GM19240 (cell line): ENCODE measurements at regions not wholly inside any gene's neighbourhood (a gene's known extent, or its start where the extent isn't known, plus 50 kb on each side); places are given as distances from the start of the nearest gene placed in this dataset.
"Not testable (repeated sequence)": the region's sequence is repeated elsewhere in the genome, so short reads cannot be mapped to it uniquely, and the experiment has no call there.

Experiments
- DNase-seq: peaks from one replicate; pipeline ENCODE4 v3.0.0; 2011; ENCODE audit warnings: low spot score; ENCODE audit not compliant: insufficient read length

GRCh38 chr7:97234494-97234893 lies 117.0 kb downstream of the SDHAF3 start:
- not testable (repeated sequence) for DNase-seq

GRCh38 chr7:97246317-97246716 lies 128.8 kb downstream of the SDHAF3 start:
- DNase-seq = no peak

- DNase-seq = not testable (repeated sequence)
Observed at GRCh38 chr7:97258187-97258586, 140.7 kb downstream of the SDHAF3 start.

- DNase-seq = no peak
Observed at GRCh38 chr7:97269741-97270140, 152.2 kb downstream of the SDHAF3 start.

GRCh38 chr7:97270280-97270679 lies 152.8 kb downstream of the SDHAF3 start:
- DNase-seq = no peak

- DNase-seq = no peak
Observed at GRCh38 chr7:97271619-97272018, 154.1 kb downstream of the SDHAF3 start.

GRCh38 chr7:97272237-97272975 lies 154.9 kb downstream of the SDHAF3 start:
- peak; percentile 13 for DNase-seq

- no peak for DNase-seq
Observed at GRCh38 chr7:97275475-97275874, 158.0 kb downstream of the SDHAF3 start.

GRCh38 chr7:97280950-97281349 lies 163.5 kb downstream of the SDHAF3 start:
- no peak for DNase-seq

- DNase-seq = no peak
Observed at GRCh38 chr7:97285348-97285747, 167.8 kb downstream of the SDHAF3 start.

GRCh38 chr7:97293031-97293430 lies 175.5 kb downstream of the SDHAF3 start:
- no peak for DNase-seq

- no peak for DNase-seq
Observed at GRCh38 chr7:97298561-97298960, 181.1 kb downstream of the SDHAF3 start.

GRCh38 chr7:97305589-97305988 lies 188.1 kb downstream of the SDHAF3 start:
- no peak for DNase-seq

GRCh38 chr7:97307521-97308108 lies 190.1 kb downstream of the SDHAF3 start:
- DNase-seq = no peak

GRCh38 chr7:97313900-97314299 lies 196.4 kb downstream of the SDHAF3 start:
- no peak for DNase-seq

GRCh38 chr7:97317575-97317974 lies 200.1 kb downstream of the SDHAF3 start:
- DNase-seq = no peak

- not testable (repeated sequence) for DNase-seq
Observed at GRCh38 chr7:97329871-97330270, 212.4 kb downstream of the SDHAF3 start.

GRCh38 chr7:97337849-97338248 lies 220.4 kb downstream of the SDHAF3 start:
- no peak for DNase-seq

- DNase-seq = no peak
Observed at GRCh38 chr7:97342512-97342911, 225.0 kb downstream of the SDHAF3 start.

GRCh38 chr7:97346349-97346748 lies 228.9 kb downstream of the SDHAF3 start:
- no peak for DNase-seq

- DNase-seq = no peak
Observed at GRCh38 chr7:97351488-97351887, 234.0 kb downstream of the SDHAF3 start.

GRCh38 chr7:97357459-97357858 lies 240.0 kb downstream of the SDHAF3 start:
- no peak for DNase-seq

GRCh38 chr7:97372882-97373281 lies 255.4 kb downstream of the SDHAF3 start:
- no peak for DNase-seq
